ENCODE measurements at regions not wholly inside any gene's neighbourhood (a gene's known extent, or its start where the extent isn't known, plus 50 kb on each side); places are given as distances from the start of the nearest gene placed in this dataset.

DNA sequence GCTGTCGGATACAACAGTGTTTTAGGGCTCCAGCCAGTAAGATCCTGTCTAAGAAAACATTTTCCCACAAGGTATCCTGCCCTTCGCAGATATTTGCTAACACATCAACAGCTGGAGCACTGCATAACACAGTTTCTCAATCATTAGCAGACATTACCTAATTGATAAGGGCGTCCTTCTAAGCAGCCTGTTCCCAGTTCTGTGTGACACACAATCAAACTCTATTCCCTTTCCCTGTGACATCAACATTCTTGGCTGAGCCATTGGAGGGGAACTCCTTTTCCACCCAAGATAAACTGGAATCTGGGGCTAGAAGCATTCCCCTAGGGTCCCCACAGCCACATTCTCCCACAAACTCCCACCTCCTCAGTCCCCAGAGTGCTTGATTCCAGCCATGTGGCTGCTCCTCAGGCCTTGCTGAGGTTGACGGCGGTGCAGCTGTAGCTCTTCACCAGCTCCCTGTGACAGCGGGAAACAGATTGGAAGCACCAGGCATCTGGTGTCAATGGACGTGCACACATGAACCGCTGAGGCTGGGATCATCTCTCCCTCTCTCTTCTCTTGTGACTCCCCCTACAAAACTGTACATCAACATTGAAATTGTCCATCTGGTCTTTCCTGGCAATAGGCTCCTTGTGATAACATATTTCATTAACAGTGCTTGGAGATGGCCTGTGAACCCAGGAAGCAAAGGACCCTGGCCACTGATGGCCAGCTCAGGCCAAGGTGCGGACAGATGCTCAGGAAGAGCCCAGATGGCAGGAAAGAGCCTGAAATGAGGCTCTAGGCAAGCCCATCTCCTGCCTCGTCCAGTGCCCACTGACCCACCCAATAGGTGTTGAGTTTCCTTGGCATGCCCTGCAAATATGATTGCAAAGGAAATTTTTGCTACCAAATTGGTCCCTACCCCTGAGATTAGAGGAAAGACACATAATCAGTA, 131.1 kb upstream of the TBX20 start:
- no peak for DNase-seq

DNA sequence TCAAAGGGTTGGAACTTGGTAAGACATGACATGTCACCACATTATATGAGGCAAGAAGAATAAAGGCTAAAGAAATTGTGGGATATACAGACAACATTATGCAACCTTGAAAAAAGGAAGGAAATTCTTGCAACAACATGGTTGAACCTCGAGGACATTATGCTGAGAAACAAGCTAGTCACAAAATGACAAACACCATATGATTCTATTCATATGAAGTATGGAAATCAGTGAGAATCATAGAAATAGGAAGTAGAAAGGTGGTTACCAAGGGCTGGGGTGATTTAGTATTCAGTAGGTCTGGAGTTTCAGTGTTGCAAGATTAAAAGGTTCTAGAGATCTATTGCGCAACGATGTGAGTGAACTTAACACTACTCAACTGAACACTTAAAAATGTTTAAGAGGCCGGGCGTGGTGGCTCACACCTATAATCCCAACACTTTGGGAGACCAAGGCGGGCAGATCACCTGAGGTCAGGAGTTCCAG, 126.9 kb upstream of the TBX20 start:
- DNase-seq = no peak

DNA sequence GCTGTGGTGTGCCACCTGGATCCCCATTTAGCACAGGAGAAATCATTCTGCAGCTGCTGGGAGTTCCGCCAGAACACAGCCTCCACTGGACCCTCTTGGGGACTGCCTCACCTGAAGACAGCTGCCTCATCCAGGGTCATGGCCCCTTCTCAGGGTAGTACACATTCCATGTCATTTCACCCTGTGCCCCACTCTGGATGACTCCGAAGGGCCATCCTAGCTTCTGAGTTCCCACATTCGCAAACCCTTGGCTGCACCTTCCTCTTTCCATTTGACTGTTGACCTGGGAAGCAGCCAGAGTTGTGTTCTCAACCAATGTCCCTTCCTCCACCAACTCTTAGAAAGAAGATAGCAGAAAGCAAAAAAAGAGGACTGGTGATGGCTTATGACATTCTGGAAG, 125.6 kb upstream of the TBX20 start:
- no peak for DNase-seq

DNA sequence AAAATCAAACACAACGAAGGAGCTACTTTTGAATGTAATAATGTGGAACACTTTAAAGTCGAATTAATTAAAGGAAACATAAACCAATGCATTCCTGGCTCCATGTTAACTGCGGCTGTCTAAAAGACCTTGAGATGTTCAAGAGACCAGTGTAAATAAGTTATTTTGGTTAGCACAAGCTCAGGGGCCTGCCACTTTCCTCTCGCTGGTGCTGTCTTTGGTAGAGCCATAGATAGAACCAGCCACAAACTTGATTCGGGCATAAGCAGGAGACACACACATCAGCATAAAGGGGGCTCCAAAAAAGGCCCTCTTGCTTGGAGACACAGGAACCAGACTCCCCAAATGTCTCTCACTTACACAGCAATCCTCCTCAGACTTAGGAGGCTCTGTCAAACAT, 121.6 kb upstream of the TBX20 start:
- DNase-seq = no peak

DNA sequence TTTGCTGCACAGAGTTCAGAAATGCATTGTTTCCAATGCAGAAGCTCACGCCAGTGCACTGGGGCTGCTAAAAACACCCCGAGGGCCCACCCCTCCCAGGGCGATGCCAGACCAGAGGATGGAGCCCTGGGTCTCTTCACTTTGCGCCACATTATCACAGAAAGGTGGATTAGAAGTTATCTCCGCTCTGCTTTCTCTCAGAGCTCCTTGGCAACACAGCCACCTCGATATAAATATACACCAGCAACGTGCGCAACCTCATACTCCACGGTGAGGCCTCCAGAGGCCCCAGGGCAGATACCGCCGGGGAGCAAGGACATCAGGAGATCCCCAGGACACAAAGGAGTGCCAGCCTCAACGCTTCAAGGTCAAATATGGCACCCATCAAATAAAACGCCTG, 121.0 kb upstream of the TBX20 start:
- DNase-seq = no peak

DNA sequence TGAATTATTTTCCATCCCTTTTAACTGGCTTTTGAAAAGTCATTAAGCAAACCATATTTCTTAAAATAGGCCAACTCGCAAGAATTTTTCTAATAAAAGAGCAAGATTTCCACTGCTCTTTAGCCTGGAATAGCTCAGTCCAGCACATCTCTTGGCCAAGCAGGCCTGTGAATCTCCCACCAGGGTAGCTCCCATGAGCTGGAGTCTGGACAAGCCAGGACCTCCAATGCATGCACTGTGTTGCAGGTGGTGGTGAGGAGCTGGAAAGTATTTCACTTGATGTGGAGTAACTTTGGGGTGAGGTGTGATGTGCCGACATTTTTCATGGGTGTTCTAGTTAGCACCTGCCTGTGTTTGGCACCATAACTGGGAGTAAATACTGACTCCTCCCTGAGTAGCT, 117.3 kb upstream of the TBX20 start:
- no peak for DNase-seq

DNA sequence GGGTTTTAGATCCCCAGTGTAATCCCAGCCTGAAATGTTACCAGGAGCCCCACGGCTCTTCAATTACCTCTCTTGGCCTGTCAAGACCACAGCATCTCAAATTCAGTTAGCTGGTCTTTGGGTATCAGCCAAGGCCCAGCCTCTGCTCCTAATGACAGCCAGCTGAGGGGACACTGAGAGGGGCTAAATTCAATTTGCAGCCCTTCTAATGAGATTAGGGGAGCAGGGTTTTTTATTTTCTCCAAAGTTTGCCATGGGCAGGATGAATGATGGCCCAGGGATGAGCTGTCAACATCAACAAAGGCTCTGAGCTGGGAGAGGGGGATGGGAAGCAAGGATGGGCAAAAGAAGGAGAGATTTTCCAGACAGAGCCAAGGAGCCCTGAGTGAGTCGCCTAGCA, 116.8 kb upstream of the TBX20 start:
- DNase-seq = no peak

DNA sequence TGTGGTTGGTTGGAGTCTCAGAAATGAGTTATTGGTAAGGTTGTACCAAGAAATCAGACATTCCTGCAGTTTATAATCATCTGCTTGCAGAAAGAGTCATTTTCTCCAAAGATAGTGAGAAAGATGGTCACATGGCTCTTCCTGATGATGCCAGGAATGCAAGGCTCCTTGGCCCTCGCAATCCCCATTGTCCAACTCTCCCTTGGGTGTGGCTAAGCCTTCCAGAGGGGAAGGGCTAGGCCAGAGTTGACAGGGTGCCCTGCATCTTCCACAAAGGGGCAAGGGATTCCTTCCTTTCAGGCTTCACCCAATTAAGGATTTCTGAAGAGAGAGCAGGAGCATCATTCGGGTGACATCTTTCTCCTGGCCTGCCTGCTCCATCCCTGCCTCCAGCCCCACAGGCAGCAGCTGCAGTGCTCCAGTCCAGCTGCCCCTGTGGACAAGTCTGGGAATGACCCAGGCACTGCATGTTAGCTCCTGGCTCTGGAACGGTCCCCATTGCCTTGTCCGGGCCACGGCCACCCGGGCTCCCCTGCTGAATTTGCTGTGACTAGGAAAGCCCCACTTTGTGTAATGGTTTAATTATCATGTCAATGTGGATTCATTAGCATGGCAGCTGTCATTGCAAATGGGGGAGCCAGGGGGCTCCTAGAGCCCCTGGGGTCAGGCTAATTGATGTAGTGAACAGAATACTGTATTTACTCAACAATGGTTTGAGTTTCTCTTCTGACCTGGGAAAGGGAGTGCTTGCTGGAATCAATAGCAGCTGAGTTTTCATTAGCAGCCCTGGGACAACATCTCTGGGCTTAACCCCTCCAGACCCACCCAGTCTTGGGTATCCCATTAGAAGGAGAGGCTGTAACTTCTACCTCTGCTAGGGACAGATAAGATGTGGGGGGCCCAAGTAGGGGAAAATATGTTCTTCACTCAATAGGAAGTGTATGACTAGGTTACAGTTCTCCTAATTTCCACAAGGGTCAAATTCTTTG, 112.6 kb upstream of the TBX20 start:
- DNase-seq = no peak

DNA sequence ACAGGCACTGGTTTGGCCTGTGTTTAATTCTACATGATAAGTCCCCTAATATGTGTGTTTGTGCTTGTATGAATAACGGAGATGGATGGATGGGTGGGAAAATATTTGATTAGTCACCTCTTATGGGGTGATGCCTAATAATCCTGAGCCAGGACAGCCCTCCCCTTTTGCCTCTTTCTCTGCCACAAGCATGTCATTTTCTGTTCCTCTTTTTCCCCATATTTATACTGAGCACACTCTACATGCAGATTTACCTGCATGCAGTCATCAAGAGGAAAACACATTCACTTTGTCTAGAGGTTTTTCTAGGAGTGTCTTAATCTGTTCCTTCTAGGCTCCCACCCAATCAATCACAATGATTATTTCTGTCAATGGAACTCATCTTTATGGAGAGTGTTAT, 111.6 kb upstream of the TBX20 start:
- DNase-seq = no peak

DNA sequence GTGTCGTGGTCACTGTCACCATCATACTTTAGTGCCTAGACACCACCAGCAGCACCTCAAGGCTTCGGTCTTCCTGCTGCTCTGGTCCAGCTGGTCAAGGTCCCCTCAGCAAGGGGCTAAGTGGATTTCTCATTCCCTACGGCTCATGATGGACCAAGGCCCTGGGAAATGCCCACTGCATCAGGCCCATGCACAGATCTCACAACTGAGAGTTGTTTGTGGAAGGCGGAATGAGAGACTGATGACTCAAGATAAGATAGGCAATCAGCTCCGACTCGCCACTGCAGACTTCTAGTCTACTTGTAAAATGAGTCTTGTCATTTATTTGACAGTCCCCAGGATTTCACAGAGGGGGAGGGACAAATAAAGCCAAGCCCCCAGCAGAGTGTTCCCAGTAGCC, 108.4 kb upstream of the TBX20 start:
- no peak for DNase-seq

DNA sequence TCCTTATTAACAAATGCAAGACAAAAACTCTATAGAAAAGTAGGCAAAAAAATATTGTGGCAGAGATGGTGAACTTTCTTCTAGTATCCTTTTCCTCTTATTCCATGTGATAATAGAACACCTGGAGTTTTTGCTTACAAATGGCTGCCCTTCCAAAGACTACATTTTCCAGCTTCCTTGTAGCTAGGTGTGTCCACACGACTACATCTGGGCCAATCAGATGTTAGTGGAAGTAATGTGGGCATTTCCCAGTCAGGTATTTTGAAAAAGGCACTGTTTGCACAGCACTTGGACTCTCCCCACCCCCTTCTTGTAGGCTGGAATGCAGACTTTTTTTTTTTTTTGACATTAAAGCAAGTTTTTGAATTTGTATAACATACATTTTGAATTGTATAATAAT, 105.5 kb upstream of the TBX20 start:
- DNase-seq = no peak

DNA sequence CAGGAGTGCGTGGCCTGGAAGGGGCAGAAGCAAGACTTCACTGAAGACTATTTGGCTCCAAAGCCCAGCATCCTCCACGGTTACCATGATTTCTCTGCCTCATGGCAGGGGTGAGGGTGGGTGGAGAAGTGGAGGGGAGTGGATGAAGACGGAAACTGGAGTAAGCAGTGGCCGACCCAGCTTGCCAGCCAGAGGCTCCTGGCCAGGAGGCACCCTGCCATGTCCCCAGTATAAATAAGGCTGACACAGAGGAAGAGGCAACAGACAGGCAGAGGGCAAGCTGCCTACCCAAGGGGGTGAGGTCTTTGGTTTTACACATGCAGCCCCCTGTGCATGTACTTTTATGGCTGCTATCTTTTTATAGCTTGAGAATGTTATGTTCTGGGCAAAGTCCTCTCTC, 102.6 kb upstream of the TBX20 start:
- DNase-seq = no peak

DNA sequence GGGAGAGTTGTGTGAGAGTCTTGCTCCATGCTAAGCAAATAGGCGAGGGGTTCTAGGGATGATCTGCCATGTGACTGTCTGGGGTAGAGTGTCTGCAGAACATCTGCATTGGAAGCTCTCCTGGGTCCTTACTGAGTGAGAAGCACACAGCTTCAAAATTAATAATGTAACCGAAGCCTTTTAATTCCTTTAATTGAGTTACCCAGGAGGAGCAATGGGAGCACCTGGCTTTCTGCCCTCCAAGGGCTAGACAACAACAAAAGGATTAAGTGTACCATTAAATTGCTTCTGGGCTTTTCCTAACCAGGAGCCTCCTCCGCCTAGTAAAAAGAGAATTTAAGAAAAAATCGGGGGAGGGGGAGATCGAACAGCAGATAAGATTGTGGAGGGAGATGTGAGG, 102.0 kb upstream of the TBX20 start:
- no peak for DNase-seq

DNA sequence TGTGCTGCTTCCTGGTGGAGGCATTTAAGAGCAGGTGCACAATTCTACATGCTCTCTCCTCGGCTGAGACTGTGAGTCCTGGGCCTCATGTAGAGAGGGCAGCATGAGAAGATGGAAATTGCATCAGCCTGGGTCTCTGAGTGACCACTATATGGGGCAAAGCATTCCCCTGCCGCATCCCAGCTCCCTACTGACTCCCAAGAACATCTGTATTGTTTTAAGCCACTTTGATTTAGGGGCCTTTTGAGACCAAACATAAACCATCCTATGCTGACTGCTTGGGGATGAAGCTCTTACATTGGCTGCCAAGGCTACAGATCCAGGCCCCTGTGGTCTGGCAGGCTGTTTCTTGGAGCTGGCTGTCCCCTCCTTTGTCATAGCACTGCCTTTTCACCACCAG, 101.3 kb upstream of the TBX20 start:
- no peak for DNase-seq

DNA sequence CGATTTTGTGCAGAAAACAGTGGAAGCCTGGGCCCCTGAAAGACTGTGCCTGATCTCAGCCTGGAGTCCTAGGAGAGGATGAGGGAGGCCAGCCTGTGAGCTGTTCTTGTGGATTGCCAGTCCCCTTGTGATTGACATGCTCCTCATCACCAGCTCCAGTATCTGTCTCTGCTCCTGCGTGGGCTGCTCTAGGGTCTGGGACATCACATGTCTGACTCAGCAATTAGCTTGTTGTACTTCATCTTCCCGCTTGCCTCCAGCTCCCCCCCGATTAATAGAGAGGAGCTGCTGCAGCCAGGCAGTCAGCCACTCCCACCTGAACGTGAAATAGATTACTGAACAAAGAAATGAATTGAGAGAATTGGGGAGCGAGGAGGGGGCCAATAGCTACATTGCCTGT, 99.6 kb upstream of the TBX20 start:
- no peak for DNase-seq

DNA sequence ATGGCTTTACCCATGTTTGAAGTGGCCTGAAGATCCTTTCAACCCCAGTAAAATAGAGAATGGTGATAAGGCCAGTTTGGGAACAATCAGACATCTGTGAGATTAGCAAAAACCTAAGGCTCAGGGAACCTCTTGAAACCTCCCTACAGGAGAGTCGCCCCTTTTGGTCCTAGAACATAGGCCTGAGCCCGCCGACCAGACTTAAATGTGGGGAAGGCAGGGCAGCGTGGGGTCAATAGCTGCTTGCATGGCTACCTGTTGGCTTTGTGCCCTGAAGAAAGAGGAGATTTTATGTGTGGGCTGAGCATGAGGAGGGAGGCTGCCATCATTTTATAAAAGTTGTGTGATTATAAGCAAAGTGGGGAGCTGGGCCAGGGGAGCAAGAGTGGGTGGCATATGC, 97.6 kb upstream of the TBX20 start:
- no peak for DNase-seq

DNA sequence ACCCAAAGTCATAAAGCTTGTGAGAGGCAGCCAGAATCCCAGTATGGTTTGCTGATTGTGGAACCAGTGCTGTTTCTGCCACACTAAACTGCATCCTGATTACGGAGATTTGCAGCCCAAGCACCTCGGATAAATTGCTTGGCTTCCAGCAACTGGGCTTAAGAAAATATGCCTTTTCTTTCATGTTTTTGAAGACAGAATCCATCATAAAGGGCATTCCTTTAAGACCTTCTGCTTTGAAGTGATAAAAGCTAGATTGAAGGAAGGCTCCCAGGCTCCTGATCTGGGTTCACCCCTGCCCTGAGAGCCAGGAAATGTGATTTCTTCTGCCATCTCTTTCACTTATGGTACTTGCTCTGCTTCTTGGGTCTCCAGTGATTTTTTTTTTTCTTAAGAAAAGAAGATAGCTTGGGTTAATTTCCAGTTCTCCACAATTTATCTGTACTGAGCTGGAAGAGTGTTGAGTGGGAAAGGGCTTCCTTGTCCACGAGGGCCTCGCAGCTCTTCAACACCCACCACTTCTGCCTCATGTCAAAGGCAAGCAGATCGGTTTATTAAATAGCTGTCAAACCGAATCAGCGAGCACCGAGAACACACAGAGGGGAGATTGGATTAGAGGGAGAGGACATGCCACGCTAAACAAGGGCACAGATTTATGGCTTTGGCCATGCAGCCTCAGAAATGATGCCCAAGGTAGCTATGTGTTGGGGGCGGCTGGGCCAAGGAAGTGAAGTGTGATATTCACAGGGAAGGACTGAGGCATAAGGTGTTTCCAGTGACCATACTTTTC, 94.9 kb upstream of the TBX20 start:
- DNase-seq = no peak

DNA sequence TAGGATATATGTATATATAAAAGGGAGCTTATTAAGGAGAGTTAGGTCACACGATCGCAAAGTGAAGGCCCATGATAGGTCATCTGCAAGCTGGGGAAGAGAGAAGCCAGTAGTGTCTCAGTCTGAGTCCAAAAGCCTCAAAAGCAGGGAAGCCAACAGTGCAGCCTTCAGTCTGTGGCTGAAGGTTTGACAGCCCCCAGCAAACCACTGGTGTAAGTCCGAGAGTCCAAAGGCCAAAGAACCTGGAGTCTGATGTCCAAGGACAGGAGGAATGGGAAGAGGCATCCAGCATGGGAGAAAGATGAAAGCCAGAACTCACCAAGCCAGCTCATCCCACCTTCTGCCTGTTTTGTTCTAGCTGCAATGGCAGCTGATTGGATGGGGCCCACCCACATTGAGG, 88.9 kb upstream of the TBX20 start:
- DNase-seq = no peak

DNA sequence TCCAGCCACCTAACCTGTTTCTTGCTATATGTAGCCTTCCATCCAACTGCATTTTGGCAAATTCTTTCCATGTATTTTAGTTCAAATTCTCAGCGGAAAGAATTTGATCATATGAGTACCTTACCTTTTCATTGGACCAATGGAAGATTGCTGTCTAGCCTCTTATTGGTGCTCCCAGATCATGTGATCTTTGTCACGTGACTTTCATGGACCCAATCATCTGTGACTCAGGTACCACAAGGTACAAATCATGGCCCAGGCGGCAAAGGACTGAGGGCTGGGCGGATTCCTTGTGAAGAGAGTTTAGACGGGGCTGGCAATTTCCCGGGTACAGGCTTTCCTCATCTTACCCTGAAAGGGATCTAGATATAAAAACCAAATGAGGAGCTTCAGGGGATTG, 85.9 kb upstream of the TBX20 start:
- DNase-seq = no peak

DNA sequence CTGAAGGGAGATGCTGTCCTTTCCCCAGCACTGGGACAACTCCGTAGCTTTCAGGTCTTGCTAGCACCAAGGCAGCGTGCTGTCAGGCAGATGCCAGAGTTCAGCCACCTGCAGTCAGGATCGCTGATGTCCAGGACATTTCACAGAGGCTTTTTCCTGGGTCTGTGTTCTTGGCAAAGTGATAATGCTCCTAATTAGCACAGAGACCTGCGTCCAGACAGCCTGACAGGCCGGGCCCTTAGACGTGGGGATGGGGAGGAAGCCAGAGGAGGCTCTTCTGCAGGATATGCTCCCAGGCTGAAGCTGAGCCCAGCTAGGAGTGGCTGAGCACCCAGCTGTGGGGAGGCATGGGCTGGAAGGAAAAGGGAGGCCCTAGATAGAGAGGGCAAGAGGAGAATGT, 82.5 kb upstream of the TBX20 start:
- DNase-seq = no peak

DNA sequence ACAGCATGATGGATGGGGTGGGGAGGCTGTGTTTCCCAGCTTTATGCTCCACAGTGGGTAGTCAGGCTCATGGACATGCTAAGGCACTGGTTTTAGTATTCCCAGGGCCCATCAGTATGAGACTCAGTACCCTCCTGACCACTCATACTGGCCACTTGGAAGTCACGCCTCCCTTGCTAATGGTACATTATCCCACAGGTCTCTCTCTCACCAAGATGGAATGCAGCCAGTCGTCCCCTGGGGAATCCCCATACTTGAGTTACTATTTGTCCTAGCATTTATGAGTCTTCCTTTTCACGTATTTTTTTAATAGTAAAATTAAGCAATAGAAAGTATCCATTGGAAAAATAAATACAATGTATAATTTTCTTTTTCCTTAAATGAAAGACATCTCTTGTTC, 80.6 kb upstream of the TBX20 start:
- no peak for DNase-seq

DNA sequence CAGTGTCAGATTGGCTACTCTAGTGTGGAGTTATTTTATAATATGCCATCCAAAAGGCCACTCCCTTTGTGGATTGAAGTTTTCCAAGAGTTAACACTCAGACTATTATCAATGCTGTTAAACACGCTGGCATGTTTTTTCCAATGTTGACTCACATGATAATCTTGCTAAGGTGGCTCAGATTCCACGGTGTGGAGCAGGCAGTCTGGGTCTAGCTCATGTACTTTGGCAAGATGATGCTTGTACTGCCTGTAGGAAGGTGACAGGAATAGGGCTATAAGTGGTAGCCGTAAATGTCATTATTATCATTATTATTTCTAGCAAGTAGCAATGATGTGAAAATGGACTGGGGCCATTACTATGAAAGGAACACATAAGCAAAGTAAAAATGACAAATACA, 79.4 kb upstream of the TBX20 start:
- DNase-seq = no peak

All from activated CD4-positive, alpha-beta T cell treated with anti-CD3 and anti-CD28 coated beads, Interleukin-10, Interleukin-2, amounts not matched to agents 100 ng/mL and 50 ng/mL, durations not matched to agents 16 hours and 8 hours (primary cell).